CD14-positive monocyte (primary cell): ENCODE measurements at regions not wholly inside any gene's neighbourhood (a gene's known extent, or its start where the extent isn't known, plus 50 kb on each side); places are given as distances from the start of the nearest gene placed in this dataset.

Experiments used
- DNase-seq, 3 donors: peaks; one replicate each; pipeline ENCODE4 v3.0.0-alpha.2; 2011 to 2022
- H2AFZ ChIP-seq: 2 replicates; pipeline ENCODE4 v1.6.0; 2012; ENCODE audit warnings: mild to moderate bottlenecking, low read depth, low read length, inconsistent platforms; ENCODE audit not compliant: insufficient read depth, poor library complexity, severe bottlenecking
- H3K27ac ChIP-seq, 2 donors: 1 replicate in 1 of 2; 2 replicates in 1 of 2; pipeline ENCODE4 v1.5.1; 2012 to 2013; ENCODE audit warnings: low read length in 2 of 2, control low read depth in 1 of 2, inconsistent platforms in 1 of 2, low read depth in 1 of 2, mild to moderate bottlenecking in 1 of 2
- H3K27me3 ChIP-seq, 2 donors: one replicate each; pipeline versions ENCODE4 v1.6.0 to v1.6.1; 2011 to 2013; ENCODE audit warnings: low read length in 2 of 2; ENCODE audit not compliant: control insufficient read depth in 2 of 2, insufficient read depth in 2 of 2
- H3K36me3 ChIP-seq, 2 donors: replicated peaks in 1 of 2; 1 replicate in 1 of 2; 2 replicates in 1 of 2; pipeline versions ENCODE4 v1.5.1 to v1.6.1; 2012 to 2013; ENCODE audit warnings: low read length in 2 of 2, control low read depth in 1 of 2, inconsistent platforms in 1 of 2, mild to moderate bottlenecking in 1 of 2; ENCODE audit not compliant: insufficient read depth in 2 of 2, control insufficient read depth in 1 of 2
- H3K4me1 ChIP-seq, 2 donors: 1 replicate in 1 of 2; 2 replicates in 1 of 2; pipeline versions ENCODE4 v1.5.1 to v1.6.1; 2012 to 2013; ENCODE audit warnings: low read length in 2 of 2, control low read depth in 1 of 2, inconsistent platforms in 1 of 2, mild to moderate bottlenecking in 1 of 2, moderate library complexity in 1 of 2; ENCODE audit not compliant: insufficient read depth in 2 of 2, control insufficient read depth in 1 of 2
- H3K4me2 ChIP-seq: replicated peaks from 2 replicates; pipeline ENCODE3; 2012; ENCODE audit warnings: low read length, moderate library complexity, mild to moderate bottlenecking; ENCODE audit not compliant: poor library complexity, severe bottlenecking; ENCODE audit errors: extremely low read depth
- H3K4me3 ChIP-seq, 3 experiments: fragments of 200-600 bp in 1 of 3; sonication (generic) in 1 of 3; replicated peaks in 1 of 3; 1 replicate in 2 of 3; 2 replicates in 1 of 3; pipeline ENCODE4 v1.5.1; 2011 to 2013; ENCODE audit warnings: low read length in 3 of 3, mild to moderate bottlenecking in 3 of 3, control low read depth in 2 of 3, low read depth in 2 of 3, inconsistent platforms in 1 of 3, moderate library complexity in 1 of 3
- H3K79me2 ChIP-seq: 2 replicates; pipeline ENCODE4 v1.6.0; 2012; ENCODE audit warnings: mild to moderate bottlenecking, control low read depth, inconsistent platforms, low read length, moderate library complexity; ENCODE audit not compliant: insufficient read depth
- H3K9ac ChIP-seq: 2 replicates; pipeline ENCODE4 v1.6.0; 2017; ENCODE audit warnings: low read length, mild to moderate bottlenecking; ENCODE audit not compliant: insufficient read depth, poor library complexity, severe bottlenecking
- H3K9me3 ChIP-seq, 2 donors: replicated peaks in 1 of 2; 1 replicate in 1 of 2; 2 replicates in 1 of 2; pipeline versions ENCODE4 v1.5.1 to v1.6.1; 2012 to 2013; ENCODE audit warnings: low read length in 2 of 2, control low read depth in 1 of 2; ENCODE audit not compliant: control insufficient read depth in 1 of 2, insufficient read depth in 1 of 2
- H4K20me1 ChIP-seq: 2 replicates; pipeline ENCODE4 v1.6.0; 2012; ENCODE audit warnings: mild to moderate bottlenecking, low read length, control low read depth, moderate library complexity; ENCODE audit not compliant: insufficient read depth
- H3K27ac Mint-ChIP-seq, 7 donors: one replicate each; pipeline ENCODE4 v1.8.0; 2020; ENCODE audit warnings: mild to moderate bottlenecking in 7 of 7, mixed read lengths in 7 of 7, moderate library complexity in 6 of 7, inconsistent platforms in 2 of 7
- H3K27me3 Mint-ChIP-seq, 3 donors: one replicate each; pipeline ENCODE4 v1.8.0; 2021 to 2022; ENCODE audit warnings: low read depth in 3 of 3, mild to moderate bottlenecking in 3 of 3, mixed read lengths in 3 of 3, moderate library complexity in 3 of 3, inconsistent platforms in 1 of 3
- H3K36me3 Mint-ChIP-seq, 2 donors: one replicate each; pipeline ENCODE4 v1.8.0; 2020; ENCODE audit warnings: mixed read lengths in 2 of 2, inconsistent platforms in 1 of 2, mild to moderate bottlenecking in 1 of 2
- H3K4me1 Mint-ChIP-seq: one replicate; pipeline ENCODE4 v1.8.0; 2020; ENCODE audit warnings: mild to moderate bottlenecking, mixed read lengths
- H3K4me3 Mint-ChIP-seq, 2 donors: one replicate each; pipeline ENCODE4 v1.8.0; 2020; ENCODE audit warnings: mild to moderate bottlenecking in 2 of 2, mixed read lengths in 2 of 2, moderate library complexity in 1 of 2
- H3K9me3 Mint-ChIP-seq, 7 donors: one replicate each; pipeline ENCODE4 v1.8.0; 2020 to 2022; ENCODE audit warnings: mixed read lengths in 7 of 7, mild to moderate bottlenecking in 6 of 7, moderate library complexity in 6 of 7, inconsistent platforms in 2 of 7
- CTCF ChIP-seq: fragments of 200-600 bp; IDR thresholded peaks from one replicate; pipeline ENCODE4 v1.8.0; 2022; ENCODE audit warnings: antibody characterized with exemption, mild to moderate bottlenecking
- WGBS: methylation state at CpG from one replicate; pipeline ENCODE4 v1.1.5; 2013; ENCODE audit warnings: missing lambda C conversion rate; ENCODE audit not compliant: insufficient coverage; 5-methylcytosine and 5-hydroxymethylcytosine counted together
- intact Hi-C, 2 donors: fragments of 100-400 bp; cut with micrococcal nuclease; formaldehyde crosslinking; loops; one replicate each; pipeline versions ENCODE4 v1.15.0 to v1.15.1; 2023

- H3K9ac ChIP-seq, result no peak overlapping the region
- H3K4me3 ChIP-seq, result no peak overlapping the region
- no peaks in the 10 kb centered on the region for H4K20me1 ChIP-seq
- no peaks in the 10 kb centered on the region for H3K36me3 Mint-ChIP-seq
- no peak overlapping the region for H2AFZ ChIP-seq
- H3K27ac ChIP-seq, result no peak overlapping the region
- no peak overlapping the region for H3K27ac Mint-ChIP-seq
- H3K4me3 Mint-ChIP-seq, result no peak overlapping the region
- no peaks in the 10 kb centered on the region for H3K4me1 Mint-ChIP-seq
- no peaks in the 10 kb centered on the region for H3K36me3 ChIP-seq
- no peaks in the 10 kb centered on the region for H3K9me3 ChIP-seq
- no peak for TF ChIP-seq CTCF
- no peaks in the 10 kb centered on the region for H3K9me3 Mint-ChIP-seq
- no peaks in the 10 kb centered on the region for H3K79me2 ChIP-seq
- intact Hi-C loops, result no loop called here
- no peaks in the 10 kb centered on the region for H3K27me3 ChIP-seq
- DNase-seq, result no peak
- 70% methylated on average over 3 of the region's 3 CpGs for WGBS
- H3K4me1 ChIP-seq, result no peaks in the 10 kb centered on the region
- H3K4me2 ChIP-seq, result no peak overlapping the region
- peaks cover 0 to 3% (median 0%) of the 10 kb centered on the region in 3 donors for H3K27me3 Mint-ChIP-seq
Observed at GRCh38 chr14:106038263-106038662, 511.9 kb downstream of the TMEM121 start.

GRCh38 chr14:106039400-106039799 lies 513.0 kb downstream of the TMEM121 start:
- Mint-ChIP-seq H3K4me1 (no peaks in the 10 kb centered on the region), H3K4me3 (no peak overlapping the region), H3K27ac (no peak overlapping the region), H3K27me3 (peaks cover 2 to 3% (median 3%) of the 10 kb centered on the region in 3 donors), H3K9me3 (no peaks in the 10 kb centered on the region), H3K36me3 (no peaks in the 10 kb centered on the region)
- Histone ChIP-seq H3K9me3 (no peaks in the 10 kb centered on the region), H3K4me2 (no peak overlapping the region), H3K79me2 (no peaks in the 10 kb centered on the region), H3K27me3 (no peaks in the 10 kb centered on the region), H3K36me3 (no peaks in the 10 kb centered on the region), H3K27ac (no peak overlapping the region), H2AFZ (no peak overlapping the region), H3K4me1 (no peaks in the 10 kb centered on the region), H3K9ac (no peak overlapping the region), H4K20me1 (no peaks in the 10 kb centered on the region), H3K4me3 (no peak overlapping the region)
- DNase-seq, result no peak
- TF ChIP-seq CTCF, result no peak
- WGBS, result 0% methylated on average over 1 of the region's 4 CpGs
- intact Hi-C loops, result no loop called here
